ENCODE measurements at regions not wholly inside any gene's neighbourhood (a gene's known extent, or its start where the extent isn't known, plus 50 kb on each side); places are given as distances from the start of the nearest gene placed in this dataset.

DNA sequence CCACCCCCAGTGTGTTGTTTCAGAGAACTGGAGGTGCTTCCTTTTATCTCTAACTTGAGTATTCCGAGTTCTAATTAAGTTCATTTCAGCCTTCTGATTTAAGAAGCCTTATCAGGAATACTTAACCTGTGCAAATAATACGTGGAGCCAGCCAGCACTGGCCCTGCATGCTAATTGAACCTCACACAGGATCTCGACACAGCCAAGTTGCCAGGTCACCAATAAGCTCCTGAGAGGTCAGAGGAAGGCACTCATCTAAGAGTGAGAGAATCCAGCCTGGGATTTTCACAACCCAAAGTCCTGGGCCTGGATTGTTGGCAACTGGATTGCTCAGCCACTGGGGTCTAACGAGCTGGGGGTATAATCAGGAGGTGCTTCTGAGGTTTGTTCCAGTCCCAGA is 157.7 kb upstream of the LRFN2 start:
- H3K4me3 ChIP-seq (ENCODE audit: low read length in 2 of 2): no peak overlapping the region
- intact Hi-C loops (cut with DNase I): no loop called here
- H3K36me3 ChIP-seq (ENCODE audit: control insufficient read depth in 1 of 2, insufficient read depth in 2 of 2, low read length in 1 of 2): no peaks in the 10 kb centered on the region
- ATAC-seq (ENCODE audit: low FRiP score): no peak
- no peaks in the 10 kb centered on the region for H3K27me3 ChIP-seq (ENCODE audit: control insufficient read depth in 1 of 2, insufficient read depth in 2 of 2, low read length in 1 of 2)
- H3K27ac ChIP-seq (ENCODE audit: low read depth in 1 of 2, low read length in 2 of 2): no peak overlapping the region
- DNase-seq: no peak
- no peaks in the 10 kb centered on the region for H3K4me1 ChIP-seq (ENCODE audit: control insufficient read depth in 1 of 2, insufficient read depth in 2 of 2, low read length in 2 of 2)
- WGBS, 2 donors: 82 to 87% methylated on average over 4 of the region's 4 CpGs
- no peaks in the 10 kb centered on the region for H3K9me3 ChIP-seq (ENCODE audit: control insufficient read depth, low read length)

DNA sequence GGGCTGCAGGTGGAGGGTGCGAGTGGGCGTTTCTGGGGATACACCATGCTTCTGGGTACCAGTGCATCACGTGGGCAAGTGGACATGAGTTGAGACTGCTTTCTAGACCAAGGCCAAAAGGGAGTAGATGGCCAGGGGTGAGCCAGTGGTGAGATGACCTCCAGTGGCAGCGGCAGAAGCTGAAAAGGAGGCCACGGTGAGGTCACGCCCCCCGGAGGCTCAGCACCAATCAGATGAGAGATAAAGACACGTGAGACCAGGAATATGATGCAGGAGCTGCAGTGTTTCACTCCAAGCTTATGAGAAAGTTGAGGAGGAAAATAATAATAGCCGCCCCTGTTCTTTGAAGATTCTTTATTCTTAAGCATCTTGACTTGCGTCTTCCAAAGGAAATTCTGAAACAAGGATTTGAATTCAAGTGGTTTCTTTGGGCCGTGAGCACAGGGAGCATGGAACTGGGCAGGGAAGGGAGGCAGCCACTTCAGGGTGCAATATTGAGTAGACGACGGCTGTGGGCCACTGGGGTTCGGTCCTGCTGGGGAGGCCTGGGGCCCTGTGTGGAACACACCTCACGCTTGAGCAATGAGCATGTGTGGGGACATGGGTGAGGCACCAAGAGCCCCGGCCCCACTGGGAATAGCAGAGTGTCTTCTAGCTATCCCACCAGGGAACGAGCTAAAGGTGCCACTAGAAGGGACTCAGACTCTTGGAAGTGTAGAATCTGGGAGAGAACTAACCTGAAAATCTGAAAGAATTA is 156.7 kb upstream of the LRFN2 start:
- DNase-seq (no peak), ATAC-seq (ENCODE audit: low FRiP score) (no peak)
- no peak overlapping the region for H3K27ac ChIP-seq (ENCODE audit: low read depth in 1 of 2, low read length in 2 of 2)
- H3K9me3 ChIP-seq (ENCODE audit: control insufficient read depth, low read length): no peaks in the 10 kb centered on the region
- H3K36me3 ChIP-seq (ENCODE audit: control insufficient read depth in 1 of 2, insufficient read depth in 2 of 2, low read length in 1 of 2): no peaks in the 10 kb centered on the region
- intact Hi-C loops (cut with DNase I): no loop called here
- no peak overlapping the region for H3K4me3 ChIP-seq (ENCODE audit: low read length in 2 of 2)
- H3K27me3 ChIP-seq (ENCODE audit: control insufficient read depth in 1 of 2, insufficient read depth in 2 of 2, low read length in 1 of 2): no peaks in the 10 kb centered on the region
- WGBS, 2 donors: 87% methylated on average over 17 of the region's 17 CpGs
- no peaks in the 10 kb centered on the region for H3K4me1 ChIP-seq (ENCODE audit: control insufficient read depth in 1 of 2, insufficient read depth in 2 of 2, low read length in 2 of 2)

DNA sequence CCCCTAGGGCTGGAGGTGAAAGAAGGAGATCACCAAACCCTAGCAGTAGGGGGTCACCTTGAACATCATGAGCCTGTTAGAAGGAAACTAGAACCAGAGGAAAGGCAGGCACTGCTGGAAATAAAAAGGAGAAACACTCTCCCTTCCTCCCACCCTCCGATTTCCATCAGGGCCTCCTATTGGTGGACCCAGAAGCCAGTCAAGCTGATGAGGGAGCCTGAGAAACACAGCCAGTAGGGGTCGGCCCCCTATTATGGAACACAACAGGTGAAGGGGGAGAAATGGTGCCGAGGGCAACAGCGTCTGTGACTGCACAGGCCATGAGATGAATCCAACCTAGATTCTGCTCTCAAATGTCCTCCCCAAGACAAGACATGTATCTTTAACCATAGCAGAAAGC is 156.1 kb upstream of the LRFN2 start:
- no peak overlapping the region for H3K27ac ChIP-seq (ENCODE audit: low read depth in 1 of 2, low read length in 2 of 2)
- no peaks in the 10 kb centered on the region for H3K27me3 ChIP-seq (ENCODE audit: control insufficient read depth in 1 of 2, insufficient read depth in 2 of 2, low read length in 1 of 2)
- no peaks in the 10 kb centered on the region for H3K4me1 ChIP-seq (ENCODE audit: control insufficient read depth in 1 of 2, insufficient read depth in 2 of 2, low read length in 2 of 2)
- WGBS, 2 donors: 64 to 68% methylated on average over 4 of the region's 4 CpGs
- ATAC-seq (ENCODE audit: low FRiP score): no peak
- no peaks in the 10 kb centered on the region for H3K36me3 ChIP-seq (ENCODE audit: control insufficient read depth in 1 of 2, insufficient read depth in 2 of 2, low read length in 1 of 2)
- no peaks in the 10 kb centered on the region for H3K9me3 ChIP-seq (ENCODE audit: control insufficient read depth, low read length)
- no peak for DNase-seq
- H3K4me3 ChIP-seq (ENCODE audit: low read length in 2 of 2): no peak overlapping the region
- intact Hi-C loops (cut with DNase I): no loop called here

DNA sequence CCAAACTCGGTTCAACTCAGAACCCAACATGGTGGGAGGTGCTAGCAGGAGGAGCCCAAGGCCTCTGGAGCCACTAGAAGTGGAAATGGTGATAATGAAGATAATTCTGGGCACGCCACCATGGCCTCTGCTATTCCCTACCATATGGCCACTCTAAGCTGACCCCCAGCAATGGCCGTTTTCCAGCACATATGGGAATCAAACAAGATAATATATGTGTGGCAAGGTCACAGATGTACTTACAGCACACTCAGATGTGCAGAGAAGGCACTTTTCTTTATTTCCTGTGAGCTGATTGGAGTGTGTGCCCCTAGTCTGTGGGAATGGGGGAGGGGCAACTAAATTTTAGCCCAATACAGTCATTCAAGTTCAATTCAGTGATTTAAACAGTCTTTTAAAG is 153.4 kb upstream of the LRFN2 start:
- H3K4me1 ChIP-seq (ENCODE audit: control insufficient read depth in 1 of 2, insufficient read depth in 2 of 2, low read length in 2 of 2): no peaks in the 10 kb centered on the region
- ATAC-seq (ENCODE audit: low FRiP score): no peak
- intact Hi-C loops (cut with DNase I): no loop called here
- H3K27ac ChIP-seq (ENCODE audit: low read depth in 1 of 2, low read length in 2 of 2): no peak overlapping the region
- no peaks in the 10 kb centered on the region for H3K9me3 ChIP-seq (ENCODE audit: control insufficient read depth, low read length)
- no peaks in the 10 kb centered on the region for H3K36me3 ChIP-seq (ENCODE audit: control insufficient read depth in 1 of 2, insufficient read depth in 2 of 2, low read length in 1 of 2)
- WGBS, 2 donors: 78 to 81% methylated on average over 3 of the region's 3 CpGs
- no peak overlapping the region for H3K4me3 ChIP-seq (ENCODE audit: low read length in 2 of 2)
- DNase-seq: no peak
- H3K27me3 ChIP-seq (ENCODE audit: control insufficient read depth in 1 of 2, insufficient read depth in 2 of 2, low read length in 1 of 2): no peaks in the 10 kb centered on the region

DNA sequence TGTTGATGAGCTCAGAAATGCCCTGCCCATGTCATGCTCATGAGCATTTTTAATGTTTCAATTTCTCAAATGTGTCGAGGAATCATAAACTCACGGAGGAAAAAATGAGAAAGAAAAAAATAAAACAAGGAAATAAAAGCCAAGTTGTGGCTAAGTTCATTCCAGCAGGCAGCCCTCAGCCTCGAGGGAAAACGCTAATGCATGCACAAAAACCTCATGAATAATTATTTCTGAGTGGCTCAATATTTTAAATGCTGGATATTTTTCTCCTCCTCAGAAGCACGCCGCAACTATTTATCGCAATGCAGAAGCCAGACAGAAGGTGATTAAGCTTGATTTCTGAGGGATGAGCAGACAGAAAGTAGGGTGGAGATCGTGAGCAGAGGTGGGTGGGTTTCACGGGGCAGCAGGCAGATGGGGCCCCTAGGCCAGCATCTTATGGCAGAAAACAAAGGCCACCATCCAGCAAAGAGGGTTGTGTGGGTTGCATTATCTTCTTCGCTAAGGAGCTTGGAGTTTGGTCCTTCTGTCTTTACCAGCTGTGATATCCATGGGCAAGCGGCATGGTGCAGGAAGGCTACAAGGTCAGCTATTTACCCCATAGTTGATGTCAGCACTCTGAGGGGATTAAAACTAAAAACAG is 151.5 kb upstream of the LRFN2 start:
- intact Hi-C loops (cut with DNase I): no loop called here
- H3K4me1 ChIP-seq (ENCODE audit: control insufficient read depth in 1 of 2, insufficient read depth in 2 of 2, low read length in 2 of 2): no peaks in the 10 kb centered on the region
- no peak overlapping the region for H3K27ac ChIP-seq (ENCODE audit: low read depth in 1 of 2, low read length in 2 of 2)
- 65 to 67% methylated on average over 11 of the region's 11 CpGs for WGBS, 2 donors
- ATAC-seq (ENCODE audit: low FRiP score) (no peak), DNase-seq (no peak)
- H3K4me3 ChIP-seq (ENCODE audit: low read length in 2 of 2): no peak overlapping the region
- H3K27me3 ChIP-seq (ENCODE audit: control insufficient read depth in 1 of 2, insufficient read depth in 2 of 2, low read length in 1 of 2): no peaks in the 10 kb centered on the region
- H3K36me3 ChIP-seq (ENCODE audit: control insufficient read depth in 1 of 2, insufficient read depth in 2 of 2, low read length in 1 of 2): no peaks in the 10 kb centered on the region
- no peaks in the 10 kb centered on the region for H3K9me3 ChIP-seq (ENCODE audit: control insufficient read depth, low read length)

DNA sequence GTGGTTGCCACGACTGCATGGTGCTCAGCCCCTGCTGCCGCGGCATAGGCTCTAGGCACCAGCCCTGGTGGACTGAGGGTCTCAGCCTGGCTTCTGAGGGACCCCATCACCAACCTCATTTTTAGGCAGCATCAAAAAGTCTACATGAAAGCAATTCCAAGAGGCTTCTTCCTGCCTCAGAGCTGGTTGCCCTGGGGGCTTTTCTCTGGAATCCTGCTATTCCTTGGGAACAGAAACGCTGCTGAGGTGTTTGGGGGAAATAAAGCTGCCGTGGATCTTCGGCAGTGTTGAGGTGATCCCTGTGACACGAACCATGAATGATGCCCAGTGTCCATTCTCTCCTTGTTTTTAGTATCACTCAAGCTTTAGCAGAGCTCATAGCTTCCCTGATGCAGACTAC is 148.4 kb upstream of the LRFN2 start:
- H3K4me3 ChIP-seq (ENCODE audit: low read length in 2 of 2): no peak overlapping the region
- no peaks in the 10 kb centered on the region for H3K9me3 ChIP-seq (ENCODE audit: control insufficient read depth, low read length)
- no peaks in the 10 kb centered on the region for H3K4me1 ChIP-seq (ENCODE audit: control insufficient read depth in 1 of 2, insufficient read depth in 2 of 2, low read length in 2 of 2)
- H3K27ac ChIP-seq (ENCODE audit: low read depth in 1 of 2, low read length in 2 of 2): no peak overlapping the region
- no peaks in the 10 kb centered on the region for H3K36me3 ChIP-seq (ENCODE audit: control insufficient read depth in 1 of 2, insufficient read depth in 2 of 2, low read length in 1 of 2)
- no peaks in the 10 kb centered on the region for H3K27me3 ChIP-seq (ENCODE audit: control insufficient read depth in 1 of 2, insufficient read depth in 2 of 2, low read length in 1 of 2)
- intact Hi-C loops (cut with DNase I): no loop called here
- no peak for ATAC-seq (ENCODE audit: low FRiP score)
- DNase-seq: no peak
- 70 to 75% methylated on average over 7 of the region's 7 CpGs for WGBS, 2 donors

DNA sequence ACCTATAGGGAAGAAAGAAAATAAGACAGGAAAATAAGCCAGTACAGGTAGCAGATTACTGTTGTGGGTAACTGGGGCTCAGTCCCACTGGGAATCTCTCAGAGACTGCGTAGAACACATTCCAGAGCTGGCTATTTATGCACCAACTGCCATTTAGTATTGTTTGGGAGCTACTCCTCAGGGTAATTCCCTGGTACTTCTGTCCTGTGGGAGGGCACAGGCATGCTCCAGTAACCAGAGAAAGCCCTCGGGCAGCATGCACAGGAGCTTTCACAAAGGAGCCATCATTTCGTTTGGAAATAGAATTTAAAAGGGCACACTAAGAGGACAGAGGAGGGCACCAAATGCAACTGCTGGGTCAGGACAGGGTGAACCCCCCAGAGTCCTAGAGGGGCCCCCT is 148.0 kb upstream of the LRFN2 start:
- Histone ChIP-seq H3K27me3 (ENCODE audit: control insufficient read depth in 1 of 2, insufficient read depth in 2 of 2, low read length in 1 of 2) (no peaks in the 10 kb centered on the region), H3K4me3 (ENCODE audit: low read length in 2 of 2) (no peak overlapping the region), H3K9me3 (ENCODE audit: control insufficient read depth, low read length) (no peaks in the 10 kb centered on the region), H3K27ac (ENCODE audit: low read depth in 1 of 2, low read length in 2 of 2) (no peak overlapping the region), H3K4me1 (ENCODE audit: control insufficient read depth in 1 of 2, insufficient read depth in 2 of 2, low read length in 2 of 2) (no peaks in the 10 kb centered on the region), H3K36me3 (ENCODE audit: control insufficient read depth in 1 of 2, insufficient read depth in 2 of 2, low read length in 1 of 2) (no peaks in the 10 kb centered on the region)
- DNase-seq (no peak), ATAC-seq (ENCODE audit: low FRiP score) (no peak)
- intact Hi-C loops (cut with DNase I): no loop called here
- 38 to 44% methylated on average over 3 of the region's 3 CpGs for WGBS, 2 donors

DNA sequence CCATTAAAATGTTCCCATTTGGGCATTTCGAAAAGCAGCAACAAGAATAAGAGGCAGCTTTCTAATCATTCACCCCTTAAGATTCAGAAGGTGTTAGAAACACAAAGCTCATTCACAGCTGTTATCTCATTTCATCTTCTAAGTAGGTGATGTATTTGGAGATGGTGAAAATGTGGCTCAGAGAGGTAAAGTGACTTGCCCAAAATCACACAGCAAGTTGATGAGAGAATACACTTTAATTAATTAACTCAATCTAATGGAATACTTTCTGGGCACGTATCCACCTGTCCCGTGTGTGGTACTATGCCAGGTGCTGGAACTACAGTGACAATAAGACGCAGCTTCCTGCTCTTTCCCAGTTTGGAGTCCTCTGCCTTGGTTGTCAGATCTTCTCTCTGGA is 147.4 kb upstream of the LRFN2 start:
- no peaks in the 10 kb centered on the region for H3K9me3 ChIP-seq (ENCODE audit: control insufficient read depth, low read length)
- H3K36me3 ChIP-seq (ENCODE audit: control insufficient read depth in 1 of 2, insufficient read depth in 2 of 2, low read length in 1 of 2): no peaks in the 10 kb centered on the region
- H3K4me3 ChIP-seq (ENCODE audit: low read length in 2 of 2): no peak overlapping the region
- H3K4me1 ChIP-seq (ENCODE audit: control insufficient read depth in 1 of 2, insufficient read depth in 2 of 2, low read length in 2 of 2): no peaks in the 10 kb centered on the region
- no peak overlapping the region for H3K27ac ChIP-seq (ENCODE audit: low read depth in 1 of 2, low read length in 2 of 2)
- DNase-seq (no peak), ATAC-seq (ENCODE audit: low FRiP score) (no peak)
- 89 to 90% methylated on average over 4 of the region's 4 CpGs for WGBS, 2 donors
- no peaks in the 10 kb centered on the region for H3K27me3 ChIP-seq (ENCODE audit: control insufficient read depth in 1 of 2, insufficient read depth in 2 of 2, low read length in 1 of 2)
- intact Hi-C loops (cut with DNase I): no loop called here

DNA sequence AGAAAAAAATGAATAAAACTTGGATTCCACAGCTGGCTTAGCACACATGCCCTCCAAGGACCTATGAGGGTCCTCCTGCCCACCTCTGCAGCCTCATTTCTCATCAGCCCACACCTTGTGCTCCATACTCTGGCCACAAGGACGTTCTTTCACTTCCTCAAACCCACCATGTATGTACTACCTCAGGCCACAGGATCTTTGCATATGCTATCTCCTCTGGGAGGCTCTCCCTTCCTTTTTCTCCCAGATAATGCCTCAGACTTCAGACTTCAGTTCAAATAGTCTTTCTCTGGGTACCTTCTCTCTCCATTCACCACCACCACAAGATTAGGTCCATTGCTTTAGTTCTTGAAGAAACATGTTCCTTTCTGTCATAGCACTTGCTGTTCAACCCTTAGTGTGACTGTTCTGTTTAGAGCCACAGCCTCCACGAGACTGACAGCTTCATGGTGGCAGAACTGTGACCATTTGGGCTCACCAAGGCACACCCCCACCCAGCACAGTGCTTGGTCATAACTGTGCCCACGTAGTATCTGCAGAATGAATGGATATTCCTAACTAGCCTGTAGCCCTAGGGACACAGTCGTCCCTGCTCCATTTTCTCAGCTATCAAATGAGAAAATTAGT is 146.7 kb upstream of the LRFN2 start:
- WGBS, 2 donors: 76 to 78% methylated on average over 4 of the region's 4 CpGs
- intact Hi-C loops (cut with DNase I): no loop called here
- H3K27ac ChIP-seq (ENCODE audit: low read depth in 1 of 2, low read length in 2 of 2): peak overlapping the region in 1 of 2 donors; percentile 34
- no peak for DNase-seq
- no peak for ATAC-seq (ENCODE audit: low FRiP score)
- no peaks in the 10 kb centered on the region for H3K9me3 ChIP-seq (ENCODE audit: control insufficient read depth, low read length)
- no peak overlapping the region for H3K4me3 ChIP-seq (ENCODE audit: low read length in 2 of 2)
- no peaks in the 10 kb centered on the region for H3K27me3 ChIP-seq (ENCODE audit: control insufficient read depth in 1 of 2, insufficient read depth in 2 of 2, low read length in 1 of 2)
- no peaks in the 10 kb centered on the region for H3K36me3 ChIP-seq (ENCODE audit: control insufficient read depth in 1 of 2, insufficient read depth in 2 of 2, low read length in 1 of 2)
- no peaks in the 10 kb centered on the region for H3K4me1 ChIP-seq (ENCODE audit: control insufficient read depth in 1 of 2, insufficient read depth in 2 of 2, low read length in 2 of 2)

Measured in aorta (tissue), 5 donors.